Fibroblast of lung (primary cell): ENCODE measurements at regions not wholly inside any gene's neighbourhood (a gene's known extent, or its start where the extent isn't known, plus 50 kb on each side); places are given as distances from the start of the nearest gene placed in this dataset.

Experiments used
- DNase-seq, 2 donors: peaks; one replicate each; pipeline versions ENCODE4 v3.0.0 to v3.0.0-alpha.2; 2010; ENCODE audit warnings: low read depth in 2 of 2
- H2AFZ ChIP-seq: 2 replicates; pipeline ENCODE4 v1.5.1; 2012; ENCODE audit warnings: low read length, control low read depth, inconsistent platforms
- H3K27ac ChIP-seq: 2 replicates; pipeline ENCODE4 v1.5.1; 2011; ENCODE audit warnings: low read length, control low read depth; ENCODE audit not compliant: insufficient read depth
- H3K27me3 ChIP-seq: 2 replicates; pipeline ENCODE4 v1.5.1; 2011; ENCODE audit warnings: mild to moderate bottlenecking, low read length; ENCODE audit not compliant: control insufficient read depth, insufficient read depth
- H3K36me3 ChIP-seq: 2 replicates; pipeline ENCODE4 v1.5.1; 2011; ENCODE audit warnings: low read length; ENCODE audit not compliant: control insufficient read depth, insufficient read depth
- H3K4me1 ChIP-seq: 2 replicates; pipeline ENCODE4 v1.5.1; 2011; ENCODE audit warnings: low read length; ENCODE audit not compliant: control insufficient read depth, insufficient read depth; ENCODE audit errors: extremely low read depth
- H3K4me2 ChIP-seq: 2 replicates; pipeline ENCODE4 v1.5.1; 2011; ENCODE audit warnings: low read length, control low read depth; ENCODE audit not compliant: insufficient read depth; ENCODE audit errors: extremely low read depth
- H3K4me3 ChIP-seq, 4 experiments: fragments of 200-600 bp in 1 of 4; sonication (generic) in 1 of 4; replicated peaks in 1 of 4; 2 replicates each; pipeline ENCODE4 v1.5.1; 2011 to 2016; ENCODE audit warnings: low read length in 4 of 4, low read depth in 3 of 4, mild to moderate bottlenecking in 3 of 4, control low read depth in 2 of 4, inconsistent platforms in 1 of 4, mixed read lengths in 1 of 4; ENCODE audit not compliant: insufficient read depth in 1 of 4; ENCODE audit errors: control extremely low read depth in 1 of 4
- H3K79me2 ChIP-seq: 2 replicates; pipeline ENCODE4 v1.5.1; 2012; ENCODE audit warnings: mild to moderate bottlenecking, low read length, inconsistent platforms; ENCODE audit not compliant: control insufficient read depth, insufficient read depth
- H3K9ac ChIP-seq: 2 replicates; pipeline ENCODE4 v1.5.1; 2011; ENCODE audit warnings: mild to moderate bottlenecking, low read length, control low read depth; ENCODE audit not compliant: insufficient read depth
- H3K9me3 ChIP-seq: 2 replicates; pipeline ENCODE4 v1.5.1; 2012; ENCODE audit warnings: low read depth, low read length; ENCODE audit not compliant: control insufficient read depth, insufficient read depth
- H4K20me1 ChIP-seq: 2 replicates; pipeline ENCODE4 v1.5.1; 2011; ENCODE audit warnings: low read length; ENCODE audit not compliant: control insufficient read depth, insufficient read depth; ENCODE audit errors: extremely low read depth
- CTCF ChIP-seq, 2 donors: IDR thresholded peaks in 1 of 2; conservative IDR thresholded peaks in 1 of 2; 1 replicate in 1 of 2; 2 replicates in 1 of 2; pipeline ENCODE4 v1.5.1; 2011 to 2012; ENCODE audit warnings: low read length in 2 of 2, control low read depth in 1 of 2, inconsistent platforms in 1 of 2, low read depth in 1 of 2, mild to moderate bottlenecking in 1 of 2
- EZH2 ChIP-seq: IDR thresholded peaks from 2 replicates; pipeline ENCODE4 v1.5.1; 2012; ENCODE audit warnings: low read length, control low read depth, mild to moderate bottlenecking; ENCODE audit errors: missing control alignments

GRCh38 chr22:22157348-22157725, 87.2 kb upstream of the VPREB1 start:
- Histone ChIP-seq H3K27me3 (no peaks in the 10 kb centered on the region), H3K9me3 (no peaks in the 10 kb centered on the region), H4K20me1 (no peaks in the 10 kb centered on the region), H3K4me3 (no peak overlapping the region), H3K9ac (no peak overlapping the region), H3K79me2 (no peaks in the 10 kb centered on the region), H2AFZ (no peak overlapping the region), H3K4me2 (no peak overlapping the region), H3K36me3 (no peaks in the 10 kb centered on the region), H3K27ac (no peak overlapping the region), H3K4me1 (no peaks in the 10 kb centered on the region)
- DNase-seq = no peak
- TF ChIP-seq CTCF (conservative IDR thresholded peaks at IDR 0.05 in 1 of 2, IDR thresholded peaks at IDR 0.05 in 1 of 2; ENCODE audit: low read depth in 1 of 2, low read length in 2 of 2) (no peak), EZH2 (no peak)

- Histone ChIP-seq H3K4me3 (no peak overlapping the region), H2AFZ (peak overlapping the region; percentile 24), H3K79me2 (no peaks in the 10 kb centered on the region), H3K27ac (no peak overlapping the region), H3K9me3 (no peaks in the 10 kb centered on the region), H3K27me3 (no peaks in the 10 kb centered on the region), H3K9ac (no peak overlapping the region), H4K20me1 (no peaks in the 10 kb centered on the region), H3K4me2 (no peak overlapping the region), H3K36me3 (no peaks in the 10 kb centered on the region), H3K4me1 (no peaks in the 10 kb centered on the region)
- DNase-seq = peak; percentile 60 to 73
- peak; percentile 63 to 83 for TF ChIP-seq CTCF (conservative IDR thresholded peaks at IDR 0.05 in 1 of 2, IDR thresholded peaks at IDR 0.05 in 1 of 2; ENCODE audit: low read depth in 1 of 2, low read length in 2 of 2)
- no peak for TF ChIP-seq EZH2
These were observed 87.8 kb upstream of the VPREB1 start for GRCh38 chr22:22156716-22157347.

GRCh38 chr22:22156348-22156715, 88.3 kb upstream of the VPREB1 start:
- TF ChIP-seq EZH2 (no peak), CTCF (conservative IDR thresholded peaks at IDR 0.05 in 1 of 2, IDR thresholded peaks at IDR 0.05 in 1 of 2; ENCODE audit: low read depth in 1 of 2, low read length in 2 of 2) (no peak)

More at GRCh38 chr22:22156348-22156715, 88.3 kb upstream of the VPREB1 start:
- no peak overlapping the region for H3K9ac ChIP-seq
- no peak overlapping the region for H3K4me2 ChIP-seq
- no peaks in the 10 kb centered on the region for H3K9me3 ChIP-seq
- H2AFZ ChIP-seq = no peak overlapping the region
- no peak overlapping the region for H3K4me3 ChIP-seq
- H3K27ac ChIP-seq = no peak overlapping the region
- no peaks in the 10 kb centered on the region for H3K79me2 ChIP-seq
- no peaks in the 10 kb centered on the region for H3K36me3 ChIP-seq
- no peak for DNase-seq
- H3K4me1 ChIP-seq = no peaks in the 10 kb centered on the region
- no peaks in the 10 kb centered on the region for H4K20me1 ChIP-seq
- no peaks in the 10 kb centered on the region for H3K27me3 ChIP-seq
